Psoas muscle (tissue), 7 donors: ENCODE measurements at regions not wholly inside any gene's neighbourhood (a gene's known extent, or its start where the extent isn't known, plus 50 kb on each side); places are given as distances from the start of the nearest gene placed in this dataset.

Source experiments
- ATAC-seq, 4 donors: fragments of 200-7000 bp; cut with Tn5 transposase; one replicate each; pipeline ENCODE4 v1.9.1; 2020; ENCODE audit warnings: moderate library complexity in 3 of 4, mild to moderate bottlenecking in 2 of 4
- DNase-seq, 2 donors: peaks; one replicate each; pipeline ENCODE4 v3.0.0-alpha.2; 2020
- H3K27ac ChIP-seq: fragments of 200-600 bp; one replicate; pipeline ENCODE4 v1.8.0; 2022
- H3K27me3 ChIP-seq, 3 donors: fragments of 200-600 bp in 1 of 3; one replicate each; pipeline versions ENCODE4 v1.6.1 to v1.8.0; 2013 to 2022; ENCODE audit warnings: low read length in 2 of 3, mild to moderate bottlenecking in 2 of 3, moderate library complexity in 1 of 3; ENCODE audit not compliant: insufficient read depth in 3 of 3
- H3K36me3 ChIP-seq, 2 donors: fragments of 200-600 bp in 1 of 2; one replicate each; pipeline versions ENCODE4 v1.6.1 to v1.8.0; 2013 to 2022; ENCODE audit warnings: low read depth in 1 of 2, mild to moderate bottlenecking in 1 of 2, moderate library complexity in 1 of 2; ENCODE audit not compliant: insufficient read depth in 1 of 2
- H3K4me1 ChIP-seq: fragments of 200-600 bp; one replicate; pipeline ENCODE4 v1.8.0; 2022
- H3K4me3 ChIP-seq: fragments of 200-600 bp; one replicate; pipeline ENCODE4 v1.8.0; 2022; ENCODE audit warnings: mild to moderate bottlenecking
- H3K9me3 ChIP-seq: fragments of 200-600 bp; one replicate; pipeline ENCODE4 v1.8.0; 2022
- whole genome bisulfite sequencing, 3 donors: extraction: QIAGEN DNeasy Blood & Tissue Kit; methylation state at CpG; one replicate each; pipeline versions ENCODE4 v1.1.6 to v1.1.7; 2013; 5-methylcytosine and 5-hydroxymethylcytosine counted together
- intact Hi-C, 2 donors: fragments of 100-400 bp; cut with DNase I; formaldehyde crosslinking; loops; one replicate each; pipeline versions ENCODE4 v1.11.0 to v1.14.2; 2022
- TF ChIP-seq, protein P1 (sequence below): fragments of 200-600 bp; IDR thresholded peaks from one replicate; pipeline ENCODE4 v1.8.0; 2022; ENCODE audit warnings: antibody characterized with exemption
- donor health status: healthy with polysubstance abuse.
- donor health status: DM: no; HTN: no; CAD: no; lungs with moderate emphysema.
- donor health status: Bipolar disorder and iron deficiency.
- donor health status: healthy.
- donor health status: DM: yes; HTN: yes; CAD: no.
- donor health status: DM: no; HTN: no; CAD: no.
- donor health status: DM: yes; HTN: yes; CAD: no.

DNA sequence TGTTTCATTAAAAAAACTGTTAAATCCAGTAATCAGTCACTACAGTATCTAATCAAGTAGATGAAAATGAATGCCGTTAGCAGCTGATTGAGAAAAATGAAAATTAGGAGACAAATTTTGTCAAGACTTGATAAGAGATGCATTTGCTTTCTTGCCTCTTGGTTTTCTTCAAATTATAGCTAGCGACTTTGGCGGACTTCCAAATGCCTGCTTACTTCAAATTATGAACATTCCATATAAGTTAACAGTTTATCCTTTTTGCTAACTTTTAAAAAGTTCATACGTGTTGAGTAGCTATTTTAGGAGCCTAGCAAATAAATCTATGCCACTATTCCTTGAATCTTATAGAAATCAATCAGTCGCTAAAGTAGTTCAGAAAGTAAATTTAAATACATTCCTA lies 58.8 kb downstream of the PPP4R3C start:
- ATAC-seq (no peak), DNase-seq (no peak)
- H3K4me1 ChIP-seq, result no peaks in the 10 kb centered on the region
- H3K27ac ChIP-seq, result no peak overlapping the region
- no peaks in the 10 kb centered on the region for H3K9me3 ChIP-seq
- WGBS, 3 donors, result 71 to 91% (median 89%) methylated on average over 5 of the region's 5 CpGs
- no peaks in the 10 kb centered on the region for H3K27me3 ChIP-seq
- intact Hi-C loops, result no loop called here
- no peaks in the 10 kb centered on the region for H3K36me3 ChIP-seq
- no peak overlapping the region for H3K4me3 ChIP-seq
- TF ChIP-seq, protein P1, sequence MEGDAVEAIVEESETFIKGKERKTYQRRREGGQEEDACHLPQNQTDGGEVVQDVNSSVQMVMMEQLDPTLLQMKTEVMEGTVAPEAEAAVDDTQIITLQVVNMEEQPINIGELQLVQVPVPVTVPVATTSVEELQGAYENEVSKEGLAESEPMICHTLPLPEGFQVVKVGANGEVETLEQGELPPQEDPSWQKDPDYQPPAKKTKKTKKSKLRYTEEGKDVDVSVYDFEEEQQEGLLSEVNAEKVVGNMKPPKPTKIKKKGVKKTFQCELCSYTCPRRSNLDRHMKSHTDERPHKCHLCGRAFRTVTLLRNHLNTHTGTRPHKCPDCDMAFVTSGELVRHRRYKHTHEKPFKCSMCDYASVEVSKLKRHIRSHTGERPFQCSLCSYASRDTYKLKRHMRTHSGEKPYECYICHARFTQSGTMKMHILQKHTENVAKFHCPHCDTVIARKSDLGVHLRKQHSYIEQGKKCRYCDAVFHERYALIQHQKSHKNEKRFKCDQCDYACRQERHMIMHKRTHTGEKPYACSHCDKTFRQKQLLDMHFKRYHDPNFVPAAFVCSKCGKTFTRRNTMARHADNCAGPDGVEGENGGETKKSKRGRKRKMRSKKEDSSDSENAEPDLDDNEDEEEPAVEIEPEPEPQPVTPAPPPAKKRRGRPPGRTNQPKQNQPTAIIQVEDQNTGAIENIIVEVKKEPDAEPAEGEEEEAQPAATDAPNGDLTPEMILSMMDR, result no peak

GRCh38 chrX:27399146-27399456 lies 64.0 kb downstream of the PPP4R3C start:
- ATAC-seq, result no peak
- Histone ChIP-seq H3K4me3 (no peak overlapping the region), H3K27ac (no peak overlapping the region), H3K9me3 (no peaks in the 10 kb centered on the region), H3K4me1 (no peaks in the 10 kb centered on the region), H3K27me3 (no peaks in the 10 kb centered on the region), H3K36me3 (no peaks in the 10 kb centered on the region)
- TF ChIP-seq, protein P1, result no peak
- DNase-seq, result no peak
- intact Hi-C loops, result no loop called here

GRCh38 chrX:27391623-27392022 lies 71.5 kb downstream of the PPP4R3C start:
- ATAC-seq, result no peak
- H3K9me3 ChIP-seq, result no peaks in the 10 kb centered on the region
- H3K27ac ChIP-seq, result no peak overlapping the region
- intact Hi-C loops, result no loop called here
- no peaks in the 10 kb centered on the region for H3K27me3 ChIP-seq
- WGBS, 3 donors, result 73 to 78% (median 74%) methylated on average over 4 of the region's 4 CpGs
- H3K4me1 ChIP-seq, result no peaks in the 10 kb centered on the region
- TF ChIP-seq, protein P1, result no peak
- DNase-seq, result no peak
- H3K36me3 ChIP-seq, result no peaks in the 10 kb centered on the region
- no peak overlapping the region for H3K4me3 ChIP-seq

- H3K4me1 ChIP-seq, result no peaks in the 10 kb centered on the region
- no peak overlapping the region for H3K27ac ChIP-seq
- H3K27me3 ChIP-seq, result peaks cover 0 to 2% (median 0%) of the 10 kb centered on the region in 3 donors
- no peak for ATAC-seq
- TF ChIP-seq, protein P1, result no peak
- H3K36me3 ChIP-seq, result no peaks in the 10 kb centered on the region
- intact Hi-C loops, result no loop called here
- no peaks in the 10 kb centered on the region for H3K9me3 ChIP-seq
- no peak for DNase-seq
- WGBS, 3 donors, result 85 to 93% (median 89%) methylated on average over 7 to 11 of the region's 11 CpGs
- H3K4me3 ChIP-seq, result no peak overlapping the region
These were observed 81.7 kb downstream of the PPP4R3C start for GRCh38 chrX:27381419-27381818.

DNA sequence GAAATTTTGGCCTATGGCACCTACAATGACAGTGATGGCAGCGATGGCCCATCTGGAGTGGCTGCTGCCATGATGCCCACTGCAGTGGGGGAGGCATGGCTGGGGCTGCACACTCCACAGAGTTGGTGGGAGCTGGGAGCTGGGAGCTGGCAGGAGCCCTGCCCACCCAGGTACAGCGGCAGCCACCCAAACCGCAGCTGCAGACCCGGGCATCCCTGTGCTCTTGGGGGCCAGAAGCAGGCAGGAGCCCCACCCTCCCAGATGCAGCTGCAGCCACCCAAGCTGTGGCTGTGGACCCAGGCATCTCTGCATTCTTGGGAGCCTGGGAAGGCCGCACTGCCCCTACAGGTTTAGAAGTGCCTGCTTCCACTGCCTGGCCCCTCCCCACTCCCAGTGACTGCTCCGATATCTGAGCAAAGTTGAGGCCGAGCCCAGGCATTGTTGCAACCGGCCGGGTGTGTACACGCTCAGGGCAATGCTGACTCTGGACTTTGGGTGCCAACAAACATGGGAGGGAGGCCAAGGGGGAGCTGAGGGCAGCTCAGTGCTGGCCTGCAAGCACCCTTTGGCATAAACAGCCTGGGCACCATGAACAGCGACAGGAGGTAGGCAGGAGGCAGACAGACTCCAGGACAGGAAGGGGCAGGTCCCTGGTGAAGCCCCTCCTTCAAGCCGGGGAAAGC lies 82.8 kb downstream of the PPP4R3C start:
- Histone ChIP-seq H3K4me1 (no peaks in the 10 kb centered on the region), H3K36me3 (no peaks in the 10 kb centered on the region), H3K27me3 (peaks cover 0 to 2% (median 0%) of the 10 kb centered on the region in 3 donors), H3K9me3 (no peaks in the 10 kb centered on the region), H3K4me3 (no peak overlapping the region), H3K27ac (no peak overlapping the region)
- WGBS, 3 donors, result 83 to 89% (median 88%) methylated on average over 9 to 12 of the region's 12 CpGs
- ATAC-seq, result no peak
- TF ChIP-seq, protein P1, result no peak
- intact Hi-C loops, result no loop called here
- DNase-seq, result no peak
